Pancreas (tissue), 10 donors: ENCODE measurements at regions not wholly inside any gene's neighbourhood (a gene's known extent, or its start where the extent isn't known, plus 50 kb on each side); places are given as distances from the start of the nearest gene placed in this dataset.
"Not testable (repeated sequence)": the region's sequence is repeated elsewhere in the genome, so short reads cannot be mapped to it uniquely, and the experiment has no call there.

ENCODE experiments used
- ATAC-seq, 4 donors: fragments of 200-7000 bp; cut with Tn5 transposase; one replicate each; pipeline versions ENCODE4 v1.8.0 to v1.9.1; 2020; ENCODE audit warnings: mild to moderate bottlenecking in 4 of 4, moderate library complexity in 4 of 4
- DNase-seq, 6 donors: peaks; one replicate each; pipeline ENCODE4 v3.0.0-alpha.2; 2020
- FAIRE-seq: peaks from 2 replicates; lab custom pipeline; 2012; peaks lifted over from hg19 to GRCh38; lab: Jason Lieb, UNC
- H3K27ac ChIP-seq, 4 donors: fragments of 200-600 bp; sonication (generic); 1 replicate in 3 of 4; 2 replicates in 1 of 4; pipeline versions ENCODE4 v1.5.0 to v1.8.0; 2020
- H3K27me3 ChIP-seq, 4 donors: fragments of 200-600 bp; one replicate each; pipeline ENCODE4 v1.8.0; 2021
- H3K36me3 ChIP-seq, 3 donors: fragments of 200-600 bp; sonication (generic) in 1 of 3; one replicate each; pipeline versions ENCODE4 v1.5.0 to v1.8.0; 2020 to 2021
- H3K4me1 ChIP-seq, 3 donors: fragments of 200-600 bp; one replicate each; pipeline ENCODE4 v1.8.0; 2021
- H3K4me3 ChIP-seq, 4 donors: fragments of 200-600 bp; sonication (generic) in 2 of 4; one replicate each; pipeline versions ENCODE4 v1.5.0 to v1.8.0; 2020 to 2021
- H3K9me3 ChIP-seq, 4 donors: fragments of 200-600 bp; one replicate each; pipeline ENCODE4 v1.8.0; 2021
- CTCF ChIP-seq, 4 donors: fragments of 200-600 bp; sonication (generic) in 3 of 4; IDR thresholded peaks; one replicate each; pipeline versions ENCODE4 v1.5.0 to v1.8.0; 2021; ENCODE audit warnings: antibody characterized with exemption in 4 of 4
- WGBS, 2 donors: extraction: QIAGEN DNeasy Blood & Tissue Kit; methylation state at CpG; one replicate each; pipeline ENCODE4 v1.1.7; 2013; 5-methylcytosine and 5-hydroxymethylcytosine counted together
- intact Hi-C, 3 donors: fragments of 100-400 bp; cut with DNase I; formaldehyde crosslinking; loops; one replicate each; pipeline versions ENCODE4 v1.11.1 to v1.14.2; 2022
- donor health status: healthy with polysubstance abuse.
- donor health status: DM: no; HTN: no; CAD: no; lungs with moderate emphysema.
- donor health status: DM: no; HTN: no; CAD: no.
- donor health status: control.
- donor health status: control.
- donor health status: Bipolar disorder and iron deficiency.
- donor health status: DM: yes; HTN: yes; CAD: no.
- donor health status: DM: no; HTN: no; CAD: no.
- donor health status: DM: no; HTN: no; CAD: no.
- donor health status: DM: yes; HTN: yes; CAD: no.

- no peak for DNase-seq
- TF ChIP-seq CTCF (IDR thresholded peaks at IDR 0.05) = no peak
- no peak for FAIRE-seq
- Histone ChIP-seq H3K4me1 (no peaks in the 10 kb centered on the region), H3K36me3 (no peaks in the 10 kb centered on the region), H3K27me3 (no peaks in the 10 kb centered on the region), H3K4me3 (no peak overlapping the region), H3K27ac (no peak overlapping the region), H3K9me3 (no peaks in the 10 kb centered on the region)
- intact Hi-C loops = no loop called here
- ATAC-seq = no peak
- WGBS, 2 donors = 65 to 69% methylated on average over 4 of the region's 4 CpGs
Observed at GRCh38 chr5:118397236-118397635, 591.1 kb downstream of the DTWD2 start.

- ATAC-seq (no peak), DNase-seq (no peak), FAIRE-seq (no peak)
- H3K4me3 ChIP-seq = no peak overlapping the region
- H3K27ac ChIP-seq = no peak overlapping the region
- TF ChIP-seq CTCF (IDR thresholded peaks at IDR 0.05) = no peak
- H3K4me1 ChIP-seq = no peaks in the 10 kb centered on the region
- no peaks in the 10 kb centered on the region for H3K27me3 ChIP-seq
- WGBS, 2 donors = 71 to 80% methylated on average over 6 of the region's 6 CpGs
- intact Hi-C loops = no loop called here
- no peaks in the 10 kb centered on the region for H3K9me3 ChIP-seq
- H3K36me3 ChIP-seq = no peaks in the 10 kb centered on the region
Observed at GRCh38 chr5:118392491-118392890, 595.9 kb downstream of the DTWD2 start.

GRCh38 chr5:118382931-118383330, 605.4 kb downstream of the DTWD2 start:
- DNase-seq, H3K27ac ChIP-seq, H3K36me3 ChIP-seq, H3K27me3 ChIP-seq, H3K4me3 ChIP-seq, H3K4me1 ChIP-seq, intact Hi-C loops, ATAC-seq, H3K9me3 ChIP-seq, FAIRE-seq: not testable (repeated sequence)
- WGBS, 2 donors = 85 to 91% methylated on average over 15 of the region's 15 CpGs

- intact Hi-C loops = no loop called here
- no peak overlapping the region for H3K27ac ChIP-seq
- FAIRE-seq = no peak
- 34 to 55% methylated on average over 2 of the region's 2 CpGs for WGBS, 2 donors
- H3K4me3 ChIP-seq = no peak overlapping the region
- no peaks in the 10 kb centered on the region for H3K9me3 ChIP-seq
- no peak for DNase-seq
- no peaks in the 10 kb centered on the region for H3K36me3 ChIP-seq
- no peak for TF ChIP-seq CTCF (IDR thresholded peaks at IDR 0.05)
- H3K27me3 ChIP-seq = no peaks in the 10 kb centered on the region
- H3K4me1 ChIP-seq = no peaks in the 10 kb centered on the region
- ATAC-seq = no peak
Observed at GRCh38 chr5:118379470-118379869, 608.9 kb downstream of the DTWD2 start.

- FAIRE-seq = no peak
- Histone ChIP-seq H3K27me3 (no peaks in the 10 kb centered on the region), H3K4me3 (no peak overlapping the region), H3K4me1 (no peaks in the 10 kb centered on the region), H3K27ac (no peak overlapping the region), H3K36me3 (no peaks in the 10 kb centered on the region), H3K9me3 (no peaks in the 10 kb centered on the region)
- no peak for TF ChIP-seq CTCF (IDR thresholded peaks at IDR 0.05)
- intact Hi-C loops = no loop called here
- 28 to 53% methylated on average over 1 of the region's 1 CpG for WGBS, 2 donors
- ATAC-seq = no peak
- no peak for DNase-seq
Observed at GRCh38 chr5:118378959-118379358, 609.4 kb downstream of the DTWD2 start.

- TF ChIP-seq CTCF (IDR thresholded peaks at IDR 0.05) = no peak
- Histone ChIP-seq H3K36me3 (no peaks in the 10 kb centered on the region), H3K4me3 (no peak overlapping the region), H3K27me3 (no peaks in the 10 kb centered on the region), H3K9me3 (no peaks in the 10 kb centered on the region), H3K4me1 (no peaks in the 10 kb centered on the region), H3K27ac (no peak overlapping the region)
- FAIRE-seq (no peak), ATAC-seq (no peak), DNase-seq (no peak)
- intact Hi-C loops = no loop called here
Observed at GRCh38 chr5:118377420-118377819, 610.9 kb downstream of the DTWD2 start.
